ENCODE measurements at regions not wholly inside any gene's neighbourhood (a gene's known extent, or its start where the extent isn't known, plus 50 kb on each side); places are given as distances from the start of the nearest gene placed in this dataset.

- no peak for DNase-seq (ENCODE audit: low spot score)
Observed at GRCh38 chr5:89929834-89930233, 479.7 kb downstream of the CETN3 start.

GRCh38 chr5:89929173-89929572, 480.4 kb downstream of the CETN3 start:
- peak; percentile 3 for DNase-seq (ENCODE audit: low spot score)

- no peak for DNase-seq (ENCODE audit: low spot score)
Observed at GRCh38 chr5:89922161-89922560, 487.4 kb downstream of the CETN3 start.

- no peak for DNase-seq (ENCODE audit: low spot score)
Observed at GRCh38 chr5:89917112-89917511, 492.4 kb downstream of the CETN3 start.

- no peak for DNase-seq (ENCODE audit: low spot score)
Observed at GRCh38 chr5:89916131-89916530, 493.4 kb downstream of the CETN3 start.

- no peak for DNase-seq (ENCODE audit: low spot score)
Observed at GRCh38 chr5:89908876-89909275, 500.7 kb downstream of the CETN3 start.

GRCh38 chr5:89904442-89904841, 505.1 kb downstream of the CETN3 start:
- DNase-seq (ENCODE audit: low spot score) = no peak

- DNase-seq (ENCODE audit: low spot score) = no peak
Observed at GRCh38 chr5:89901983-89902382, 507.6 kb downstream of the CETN3 start.

GRCh38 chr5:89901346-89901745, 508.2 kb downstream of the CETN3 start:
- DNase-seq (ENCODE audit: low spot score) = no peak

- DNase-seq (ENCODE audit: low spot score) = no peak
Observed at GRCh38 chr5:89900346-89900745, 509.2 kb downstream of the CETN3 start.

- DNase-seq (ENCODE audit: low spot score) = no peak
Observed at GRCh38 chr5:89899559-89899958, 510.0 kb downstream of the CETN3 start.

- no peak for DNase-seq (ENCODE audit: low spot score)
Observed at GRCh38 chr5:89893546-89893945, 516.0 kb downstream of the CETN3 start.

GRCh38 chr5:89885670-89886069, 523.9 kb downstream of the CETN3 start:
- DNase-seq (ENCODE audit: low spot score) = no peak

- no peak for DNase-seq (ENCODE audit: low spot score)
Observed at GRCh38 chr5:89883967-89884366, 525.6 kb downstream of the CETN3 start.

- peak; percentile 16 for DNase-seq (ENCODE audit: low spot score)
Observed at GRCh38 chr5:89878140-89879132, 531.1 kb downstream of the CETN3 start.

GRCh38 chr5:89871906-89872305, 537.6 kb downstream of the CETN3 start:
- DNase-seq (ENCODE audit: low spot score) = no peak

- DNase-seq (ENCODE audit: low spot score) = no peak
Observed at GRCh38 chr5:89869346-89869745, 540.2 kb downstream of the CETN3 start.

- DNase-seq (ENCODE audit: low spot score) = no peak
Observed at GRCh38 chr5:89866410-89866809, 543.1 kb downstream of the CETN3 start.

GRCh38 chr5:89864941-89865340, 544.6 kb downstream of the CETN3 start:
- no peak for DNase-seq (ENCODE audit: low spot score)

GRCh38 chr5:89857790-89858189, 551.8 kb downstream of the CETN3 start:
- no peak for DNase-seq (ENCODE audit: low spot score)

- no peak for DNase-seq (ENCODE audit: low spot score)
Observed at GRCh38 chr5:89855417-89855816, 554.1 kb downstream of the CETN3 start.

GRCh38 chr5:89851911-89852310, 557.6 kb downstream of the CETN3 start:
- no peak for DNase-seq (ENCODE audit: low spot score)

GRCh38 chr5:89850513-89850865, 559.1 kb downstream of the CETN3 start:
- no peak for DNase-seq (ENCODE audit: low spot score)
